HG02571 (cell line): ENCODE measurements at regions not wholly inside any gene's neighbourhood (a gene's known extent, or its start where the extent isn't known, plus 50 kb on each side); places are given as distances from the start of the nearest gene placed in this dataset.
"Not testable (repeated sequence)": the region's sequence is repeated elsewhere in the genome, so short reads cannot be mapped to it uniquely, and the experiment has no call there.

ENCODE experiments used
- ATAC-seq: cut with Tn5 transposase; IDR thresholded peaks from one replicate; pipeline ENCODE4 v1.9.1; 2021; ENCODE audit warnings: mild to moderate bottlenecking, moderate library complexity; ENCODE audit not compliant: unreplicated experiment

GRCh38 chr5:145025775-145026174, 809.4 kb downstream of the PRELID2 start:
- ATAC-seq: no peak

- ATAC-seq: no peak
Observed at GRCh38 chr5:145015146-145015545, 820.0 kb downstream of the PRELID2 start.

- ATAC-seq: no peak
Observed at GRCh38 chr5:145014109-145014508, 821.0 kb downstream of the PRELID2 start.

GRCh38 chr5:145010834-145011233, 824.3 kb downstream of the PRELID2 start:
- no peak for ATAC-seq

- no peak for ATAC-seq
Observed at GRCh38 chr5:145008876-145009530, 826.1 kb downstream of the PRELID2 start.

- ATAC-seq: not testable (repeated sequence)
Observed at GRCh38 chr5:144994356-144994755, 823.7 kb downstream of the KCTD16 start.

- ATAC-seq: no peak
Observed at GRCh38 chr5:144983101-144983500, 812.4 kb downstream of the KCTD16 start.

- no peak for ATAC-seq
Observed at GRCh38 chr5:144979516-144980264, 809.0 kb downstream of the KCTD16 start.

GRCh38 chr5:144972317-144972716, 801.6 kb downstream of the KCTD16 start:
- ATAC-seq: no peak

GRCh38 chr5:144971108-144971850, 800.6 kb downstream of the KCTD16 start:
- no peak for ATAC-seq

GRCh38 chr5:144960296-144960695, 789.6 kb downstream of the KCTD16 start:
- no peak for ATAC-seq

- ATAC-seq: no peak
Observed at GRCh38 chr5:144958002-144958401, 787.3 kb downstream of the KCTD16 start.

GRCh38 chr5:144950996-144951395, 780.3 kb downstream of the KCTD16 start:
- ATAC-seq: no peak

GRCh38 chr5:144947023-144947422, 776.4 kb downstream of the KCTD16 start:
- ATAC-seq: no peak

GRCh38 chr5:144945503-144945902, 774.8 kb downstream of the KCTD16 start:
- no peak for ATAC-seq

GRCh38 chr5:144944936-144945335, 774.3 kb downstream of the KCTD16 start:
- ATAC-seq: no peak

- no peak for ATAC-seq
Observed at GRCh38 chr5:144941004-144941403, 770.3 kb downstream of the KCTD16 start.

- ATAC-seq: no peak
Observed at GRCh38 chr5:144918371-144918770, 747.7 kb downstream of the KCTD16 start.

GRCh38 chr5:144915452-144915851, 744.8 kb downstream of the KCTD16 start:
- ATAC-seq: no peak

GRCh38 chr5:144913661-144914060, 743.0 kb downstream of the KCTD16 start:
- ATAC-seq: no peak

GRCh38 chr5:144896473-144896872, 725.8 kb downstream of the KCTD16 start:
- ATAC-seq: no peak

GRCh38 chr5:144886668-144887067, 716.0 kb downstream of the KCTD16 start:
- no peak for ATAC-seq
